ENCODE measurements at regions not wholly inside any gene's neighbourhood (a gene's known extent, or its start where the extent isn't known, plus 50 kb on each side); places are given as distances from the start of the nearest gene placed in this dataset.

- BruUV-seq (replicated peaks): no TSS peak
- POLR2A ChIA-PET (ENCODE audit: low non-redundant PET): no interaction called here
- H3K27me3 ChIP-seq (replicated peaks; ENCODE audit: insufficient read depth, low read depth, low read length, poor library complexity): no peaks in the 10 kb centered on the region
- CTCF ChIA-PET: interaction anchor here (0.7 kb wide), 1 partner anchor 158 kb away, joined by 3 read pairs; no protein-coding TSS in a partner anchor
- H3K9me3 ChIP-seq (ENCODE audit: low read depth, low read length, poor library complexity, severe bottlenecking): no peaks in the 10 kb centered on the region
- intact Hi-C loops (cut with micrococcal nuclease; ENCODE audit: unreplicated experiment): no loop called here
- no peak for DNase-seq (ENCODE audit: low spot score)
- TF ChIP-seq, protein P1, sequence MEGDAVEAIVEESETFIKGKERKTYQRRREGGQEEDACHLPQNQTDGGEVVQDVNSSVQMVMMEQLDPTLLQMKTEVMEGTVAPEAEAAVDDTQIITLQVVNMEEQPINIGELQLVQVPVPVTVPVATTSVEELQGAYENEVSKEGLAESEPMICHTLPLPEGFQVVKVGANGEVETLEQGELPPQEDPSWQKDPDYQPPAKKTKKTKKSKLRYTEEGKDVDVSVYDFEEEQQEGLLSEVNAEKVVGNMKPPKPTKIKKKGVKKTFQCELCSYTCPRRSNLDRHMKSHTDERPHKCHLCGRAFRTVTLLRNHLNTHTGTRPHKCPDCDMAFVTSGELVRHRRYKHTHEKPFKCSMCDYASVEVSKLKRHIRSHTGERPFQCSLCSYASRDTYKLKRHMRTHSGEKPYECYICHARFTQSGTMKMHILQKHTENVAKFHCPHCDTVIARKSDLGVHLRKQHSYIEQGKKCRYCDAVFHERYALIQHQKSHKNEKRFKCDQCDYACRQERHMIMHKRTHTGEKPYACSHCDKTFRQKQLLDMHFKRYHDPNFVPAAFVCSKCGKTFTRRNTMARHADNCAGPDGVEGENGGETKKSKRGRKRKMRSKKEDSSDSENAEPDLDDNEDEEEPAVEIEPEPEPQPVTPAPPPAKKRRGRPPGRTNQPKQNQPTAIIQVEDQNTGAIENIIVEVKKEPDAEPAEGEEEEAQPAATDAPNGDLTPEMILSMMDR (conservative IDR thresholded peaks at IDR 0.05; ENCODE audit: low read depth, low read length): no peak
- no peak for TF ChIP-seq EZH2 (IDR thresholded peaks at IDR 0.05; ENCODE audit: borderline replicate concordance, low read depth, low read length, poor library complexity, severe bottlenecking)
- no peak overlapping the region for H3K4me3 ChIP-seq (ENCODE audit: low read depth, low read length, poor library complexity, severe bottlenecking)
- H3K4me1 ChIP-seq (ENCODE audit: insufficient read depth, low read length, poor library complexity, severe bottlenecking): peaks cover 5% of the 10 kb centered on the region
- H3K36me3 ChIP-seq (ENCODE audit: insufficient read depth, low read length, poor library complexity, severe bottlenecking): no peaks in the 10 kb centered on the region
- H3K27ac ChIP-seq (ENCODE audit: low read depth, low read length, poor library complexity, severe bottlenecking): no peak overlapping the region
These were observed 160.9 kb downstream of the FZD1 start for GRCh38 chr7:91425149-91425548.

DNA sequence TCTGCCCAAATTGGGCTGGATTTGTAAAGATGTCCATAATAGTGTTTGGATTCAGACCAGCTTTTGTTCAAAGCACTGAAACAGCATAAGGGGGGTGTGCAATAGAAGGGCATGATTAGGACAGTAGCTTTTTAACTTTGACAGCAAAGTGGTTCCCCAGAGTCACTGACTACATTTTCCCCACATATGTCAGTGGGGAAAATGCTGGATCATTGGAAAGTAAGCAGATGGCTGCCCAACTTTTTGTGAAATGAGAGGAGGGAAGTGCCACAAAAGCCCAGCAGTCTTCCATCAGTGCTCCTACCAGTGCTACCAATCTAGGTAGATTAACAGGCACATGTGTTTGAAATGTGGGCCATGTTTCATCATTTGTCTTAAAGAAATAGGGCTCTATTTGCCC is 162.8 kb downstream of the FZD1 start:
- intact Hi-C loops (cut with micrococcal nuclease; ENCODE audit: unreplicated experiment): no loop called here
- BruUV-seq (replicated peaks): no TSS peak
- TF ChIP-seq, protein P1 (conservative IDR thresholded peaks at IDR 0.05; ENCODE audit: low read depth, low read length): no peak
- no peak for TF ChIP-seq EZH2 (IDR thresholded peaks at IDR 0.05; ENCODE audit: borderline replicate concordance, low read depth, low read length, poor library complexity, severe bottlenecking)

GRCh38 chr7:91431601-91432000 is 167.4 kb downstream of the FZD1 start:
- CTCF ChIA-PET: no interaction called here

More for the DNA sequence above, 162.8 kb downstream of the FZD1 start:
- Histone ChIP-seq H3K4me1 (ENCODE audit: insufficient read depth, low read length, poor library complexity, severe bottlenecking) (no peaks in the 10 kb centered on the region), H3K27me3 (replicated peaks; ENCODE audit: insufficient read depth, low read depth, low read length, poor library complexity) (no peaks in the 10 kb centered on the region), H3K27ac (ENCODE audit: low read depth, low read length, poor library complexity, severe bottlenecking) (no peak overlapping the region), H3K9me3 (ENCODE audit: low read depth, low read length, poor library complexity, severe bottlenecking) (no peaks in the 10 kb centered on the region), H3K36me3 (ENCODE audit: insufficient read depth, low read length, poor library complexity, severe bottlenecking) (no peaks in the 10 kb centered on the region), H3K4me3 (ENCODE audit: low read depth, low read length, poor library complexity, severe bottlenecking) (no peak overlapping the region)
- DNase-seq (ENCODE audit: low spot score): no peak
- ChIA-PET POLR2A (ENCODE audit: low non-redundant PET) (no interaction called here), CTCF (no interaction called here)

More at GRCh38 chr7:91431601-91432000, 167.4 kb downstream of the FZD1 start:
- H3K9me3 ChIP-seq (ENCODE audit: low read depth, low read length, poor library complexity, severe bottlenecking): no peaks in the 10 kb centered on the region
- no peak overlapping the region for H3K27ac ChIP-seq (ENCODE audit: low read depth, low read length, poor library complexity, severe bottlenecking)
- no peak for DNase-seq (ENCODE audit: low spot score)
- intact Hi-C loops (cut with micrococcal nuclease; ENCODE audit: unreplicated experiment): no loop called here
- POLR2A ChIA-PET (ENCODE audit: low non-redundant PET): no interaction called here
- TF ChIP-seq, protein P1 (conservative IDR thresholded peaks at IDR 0.05; ENCODE audit: low read depth, low read length): no peak
- TF ChIP-seq EZH2 (IDR thresholded peaks at IDR 0.05; ENCODE audit: borderline replicate concordance, low read depth, low read length, poor library complexity, severe bottlenecking): no peak
- no peaks in the 10 kb centered on the region for H3K27me3 ChIP-seq (replicated peaks; ENCODE audit: insufficient read depth, low read depth, low read length, poor library complexity)
- H3K36me3 ChIP-seq (ENCODE audit: insufficient read depth, low read length, poor library complexity, severe bottlenecking): no peaks in the 10 kb centered on the region
- H3K4me1 ChIP-seq (ENCODE audit: insufficient read depth, low read length, poor library complexity, severe bottlenecking): peaks cover 4% of the 10 kb centered on the region
- H3K4me3 ChIP-seq (ENCODE audit: low read depth, low read length, poor library complexity, severe bottlenecking): no peak overlapping the region
- BruUV-seq (replicated peaks): no TSS peak

All from A673 (cell line).